GM21528 (cell line): ENCODE measurements at regions not wholly inside any gene's neighbourhood (a gene's known extent, or its start where the extent isn't known, plus 50 kb on each side); places are given as distances from the start of the nearest gene placed in this dataset.
A peak's percentile ranks its signal among the peaks of the same experiment; 100 is the strongest.

Source experiments
- ATAC-seq: cut with Tn5 transposase; IDR thresholded peaks from one replicate; pipeline ENCODE4 v1.9.1; 2021; ENCODE audit warnings: mild to moderate bottlenecking, moderate library complexity; ENCODE audit not compliant: unreplicated experiment, low FRiP score

DNA sequence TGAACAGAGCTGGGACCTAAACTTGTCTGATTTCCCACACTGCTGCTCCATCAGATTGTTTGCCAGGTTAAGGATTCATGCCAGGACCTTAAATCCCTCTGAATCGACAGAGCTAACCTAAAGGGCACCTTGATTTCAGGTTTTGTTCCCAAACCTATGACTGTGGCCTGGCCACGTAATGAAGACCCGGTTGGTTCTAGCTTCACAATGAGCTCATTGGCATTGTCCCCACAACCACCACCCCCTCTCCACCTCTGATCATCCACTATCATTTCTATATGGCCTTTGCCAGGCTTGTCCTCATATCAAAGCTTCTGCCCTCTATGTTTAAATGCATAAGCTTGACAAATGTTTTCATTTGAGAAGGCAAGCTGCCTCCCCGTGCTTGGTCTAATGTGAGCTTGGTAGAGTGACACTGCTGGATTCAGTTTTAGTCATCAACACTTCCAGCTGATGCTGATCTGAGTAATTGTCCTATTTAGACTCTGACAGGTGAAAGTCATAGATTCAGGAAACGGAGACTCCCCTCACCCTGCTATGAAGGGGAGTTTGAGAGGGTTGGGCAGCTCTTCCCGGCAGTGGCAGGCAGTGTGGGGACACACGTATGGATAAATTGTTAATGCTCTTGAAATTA lies 407.1 kb upstream of the CFAP20DC start:
- peak; percentile 90 for ATAC-seq

DNA sequence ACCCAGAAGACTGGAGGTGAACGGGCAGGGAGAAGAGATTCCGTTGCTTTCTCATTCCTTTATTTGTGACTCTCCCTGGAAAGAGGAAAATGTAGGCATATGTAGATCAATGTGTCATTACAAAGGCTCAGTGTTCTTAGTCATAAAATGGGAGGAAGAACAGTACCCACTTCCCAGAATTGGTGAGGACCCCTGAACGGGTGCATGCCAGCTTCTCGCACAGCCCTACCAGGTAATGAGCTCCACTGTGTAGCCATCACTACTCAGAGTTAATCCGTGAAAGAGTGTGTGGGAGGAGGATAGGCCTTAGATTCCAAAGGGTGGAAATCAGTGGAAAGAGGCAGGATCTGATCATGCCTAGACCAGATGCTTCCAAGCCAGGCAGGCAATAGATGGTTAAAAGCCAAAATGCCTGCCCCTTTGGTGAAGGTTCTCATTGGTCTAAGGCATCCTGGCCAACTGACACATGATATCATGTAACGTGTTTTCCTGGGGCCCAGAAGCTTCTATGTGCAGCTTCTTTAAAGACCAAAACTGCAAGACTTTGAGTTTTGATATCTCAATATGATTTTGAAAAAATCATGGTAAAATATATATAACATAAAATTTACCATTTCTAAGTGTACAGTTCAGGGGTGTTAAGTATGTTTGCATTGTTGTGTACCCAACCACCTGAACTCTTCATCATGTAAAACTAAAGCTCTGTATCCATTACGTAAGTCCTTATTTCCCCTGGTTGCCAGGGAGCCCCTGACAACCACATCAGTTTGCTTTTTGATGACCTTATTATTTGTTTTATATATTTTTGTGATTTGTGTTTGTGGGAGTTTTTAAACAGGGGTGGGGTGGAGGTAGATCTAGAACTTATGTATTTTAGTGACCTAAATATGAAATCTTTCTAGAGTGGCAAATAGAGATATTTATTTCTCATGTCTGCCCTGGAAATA lies 402.2 kb upstream of the CFAP20DC start:
- ATAC-seq, result no peak

DNA sequence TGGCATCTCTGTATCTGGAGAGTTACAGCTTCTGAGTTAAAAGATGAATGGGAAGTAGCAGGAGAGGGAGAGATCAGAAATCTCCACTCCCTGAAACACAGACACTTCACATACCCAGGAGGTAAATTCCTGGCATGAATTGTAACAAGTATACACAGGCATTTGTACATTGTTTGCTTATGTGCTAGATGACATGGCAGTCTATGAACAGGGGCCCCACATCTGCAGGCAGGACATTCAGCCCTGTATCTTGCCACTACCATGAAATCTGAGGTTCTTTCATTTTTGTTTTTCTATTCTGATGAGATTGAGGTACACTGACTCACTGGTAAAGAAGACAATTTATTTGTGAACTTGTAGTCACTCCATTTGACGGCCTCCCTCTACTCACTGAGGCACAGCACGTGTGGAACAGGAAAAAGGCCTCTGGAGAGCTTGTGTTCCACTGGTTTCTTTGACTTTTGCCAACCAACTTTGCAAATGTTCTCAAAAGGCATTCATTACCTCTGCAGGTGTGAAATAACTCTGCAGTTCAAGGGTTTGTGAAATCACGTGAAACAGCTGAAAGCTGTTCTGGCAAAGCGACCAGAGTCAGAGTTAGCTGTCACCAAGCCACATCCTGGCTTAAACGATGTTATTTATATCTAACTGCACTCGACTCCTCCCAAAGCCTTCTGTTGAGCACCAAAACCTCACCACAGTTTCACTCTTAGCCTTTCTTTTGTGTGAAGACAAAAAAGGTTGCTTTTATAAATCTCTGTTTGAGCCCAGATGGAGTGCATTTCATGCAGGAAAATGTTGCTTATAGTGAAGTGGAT lies 401.3 kb upstream of the CFAP20DC start:
- peak; percentile 95 for ATAC-seq

DNA sequence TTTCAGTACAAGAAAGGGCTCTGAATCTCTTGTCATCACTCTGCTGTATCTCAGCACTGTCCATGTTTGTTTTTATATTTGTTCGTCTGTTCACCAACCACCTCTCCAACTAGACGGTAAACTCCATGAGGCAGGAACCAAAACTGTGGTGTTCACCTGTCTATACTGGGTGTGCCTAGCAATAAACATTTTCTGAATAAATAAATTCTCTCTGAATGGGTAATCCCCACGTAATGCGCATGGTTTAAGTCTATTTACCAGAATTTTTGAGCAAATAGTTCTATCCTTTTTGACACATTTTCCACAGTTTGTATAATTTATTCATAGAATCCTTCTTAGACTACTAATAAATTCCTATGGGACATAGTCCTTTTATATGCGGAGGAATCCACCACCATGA lies 400.6 kb upstream of the CFAP20DC start:
- no peak for ATAC-seq

DNA sequence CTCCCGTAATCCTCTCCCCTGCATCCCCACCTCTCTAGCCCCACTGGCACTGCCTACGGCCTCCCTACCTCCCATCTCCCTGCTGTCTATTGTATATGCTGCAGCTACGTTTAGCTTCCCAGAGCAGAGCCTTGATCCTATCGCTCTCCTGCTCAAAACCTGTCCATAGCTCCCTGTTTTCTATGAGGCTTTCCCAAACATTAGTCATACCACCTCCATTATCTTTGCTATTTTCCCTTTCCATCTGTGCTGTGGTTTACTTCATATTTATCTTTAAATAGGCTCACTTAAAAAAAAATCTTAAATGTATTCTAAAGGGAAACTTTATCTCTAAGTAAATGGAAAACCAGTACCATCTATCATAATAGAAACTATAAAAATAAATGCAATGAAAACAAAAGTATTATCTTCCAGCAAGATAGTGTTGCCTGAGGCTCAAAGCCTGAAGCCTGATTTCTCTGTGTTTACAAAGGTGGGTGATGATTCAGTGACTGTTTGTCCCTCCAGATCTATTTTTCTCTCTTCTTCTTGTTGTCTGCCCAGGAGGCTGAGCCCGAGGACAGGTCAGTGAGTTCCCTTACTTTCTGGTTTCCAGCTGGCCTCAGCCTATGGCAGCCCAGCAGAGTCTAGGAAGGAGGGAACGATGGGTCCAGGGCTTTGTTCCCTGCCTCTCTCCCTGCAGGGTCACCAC lies 397.1 kb upstream of the CFAP20DC start:
- no peak for ATAC-seq

DNA sequence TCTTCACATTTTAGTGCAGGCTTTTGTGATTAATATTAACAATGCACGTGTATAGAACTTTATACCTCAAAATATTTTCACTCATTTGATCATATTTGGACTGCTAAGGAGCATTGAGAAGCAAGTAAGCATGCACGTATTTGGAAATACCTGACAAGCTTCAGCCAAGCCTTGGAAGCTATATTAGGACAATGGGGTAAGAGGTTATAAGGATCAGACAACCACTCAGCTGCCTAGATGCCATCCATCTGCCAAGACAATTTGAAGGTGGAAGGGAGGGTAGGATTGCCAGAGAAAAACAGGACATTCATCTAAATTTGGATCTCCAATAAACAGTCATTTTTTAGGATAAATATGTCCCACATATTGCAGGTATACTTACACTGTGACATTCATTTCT lies 394.9 kb upstream of the CFAP20DC start:
- ATAC-seq, result no peak

DNA sequence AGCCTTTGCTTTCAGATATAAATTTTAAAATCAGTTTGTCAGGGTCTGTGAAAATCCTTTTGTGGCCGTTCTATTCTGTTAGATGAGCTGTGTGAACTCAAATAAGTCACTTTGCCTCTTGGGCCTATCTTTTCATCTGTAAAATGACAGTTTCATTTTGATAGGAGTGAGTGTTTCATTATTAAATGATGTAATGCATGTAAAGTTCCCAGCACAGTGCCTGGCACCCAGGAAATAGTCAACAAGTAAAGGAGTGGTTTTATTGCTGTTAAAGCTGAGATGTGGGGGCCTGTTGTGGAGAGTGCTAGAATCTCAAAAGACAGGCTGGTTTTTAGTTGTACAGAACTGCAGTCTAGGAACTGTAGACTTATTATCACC lies 394.5 kb upstream of the CFAP20DC start:
- ATAC-seq, result no peak

DNA sequence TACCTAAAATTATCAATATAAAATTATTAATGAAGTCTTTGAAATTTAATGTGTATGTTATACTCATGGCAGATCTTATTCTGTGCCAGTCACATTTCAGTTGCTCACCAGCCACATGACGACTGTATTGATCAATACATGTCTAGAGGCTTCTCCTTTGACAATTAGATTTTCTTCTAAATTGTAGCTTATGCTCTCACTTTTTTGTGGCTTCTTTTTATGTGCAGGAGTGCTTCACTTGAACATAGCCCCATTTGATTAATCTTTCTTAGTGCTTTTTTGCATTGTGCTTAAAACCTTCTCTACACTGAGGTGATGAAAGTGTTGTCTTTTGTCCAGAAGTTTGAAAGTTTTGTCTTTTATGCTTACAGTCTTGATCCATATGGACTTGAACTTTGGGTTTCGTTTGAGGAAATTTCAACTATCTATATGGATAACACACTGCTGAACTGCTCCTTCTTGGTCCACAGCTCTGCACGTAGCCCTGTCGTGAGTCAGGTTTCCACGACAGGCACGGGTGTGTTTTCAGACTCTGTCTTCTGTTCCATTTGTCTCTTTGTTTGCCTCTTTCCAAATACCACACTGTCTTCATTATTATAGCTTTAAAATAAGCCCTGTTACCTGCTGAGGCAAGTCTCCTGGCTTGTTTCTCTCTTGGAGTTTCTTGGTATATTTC lies 393.9 kb upstream of the CFAP20DC start:
- ATAC-seq, result no peak

DNA sequence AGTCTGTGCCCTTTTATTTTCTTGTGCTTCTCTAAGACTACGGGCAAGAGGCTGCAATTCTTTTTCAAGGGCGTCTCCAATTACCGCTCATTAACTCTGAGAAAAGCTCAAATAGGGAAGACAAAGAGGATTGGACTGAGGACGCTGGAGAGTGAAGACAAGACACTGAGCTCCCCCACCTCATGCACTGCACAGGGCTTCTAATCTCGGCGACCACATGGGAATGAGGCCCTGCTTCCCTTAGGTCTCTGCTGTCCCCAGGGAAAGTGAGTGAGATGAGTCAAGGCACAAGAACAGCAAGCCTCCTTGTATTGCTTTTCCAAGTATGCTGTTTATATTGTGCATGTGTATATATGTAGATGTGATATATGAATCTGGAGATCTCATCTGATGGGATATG lies 392.2 kb upstream of the CFAP20DC start:
- ATAC-seq, result no peak

DNA sequence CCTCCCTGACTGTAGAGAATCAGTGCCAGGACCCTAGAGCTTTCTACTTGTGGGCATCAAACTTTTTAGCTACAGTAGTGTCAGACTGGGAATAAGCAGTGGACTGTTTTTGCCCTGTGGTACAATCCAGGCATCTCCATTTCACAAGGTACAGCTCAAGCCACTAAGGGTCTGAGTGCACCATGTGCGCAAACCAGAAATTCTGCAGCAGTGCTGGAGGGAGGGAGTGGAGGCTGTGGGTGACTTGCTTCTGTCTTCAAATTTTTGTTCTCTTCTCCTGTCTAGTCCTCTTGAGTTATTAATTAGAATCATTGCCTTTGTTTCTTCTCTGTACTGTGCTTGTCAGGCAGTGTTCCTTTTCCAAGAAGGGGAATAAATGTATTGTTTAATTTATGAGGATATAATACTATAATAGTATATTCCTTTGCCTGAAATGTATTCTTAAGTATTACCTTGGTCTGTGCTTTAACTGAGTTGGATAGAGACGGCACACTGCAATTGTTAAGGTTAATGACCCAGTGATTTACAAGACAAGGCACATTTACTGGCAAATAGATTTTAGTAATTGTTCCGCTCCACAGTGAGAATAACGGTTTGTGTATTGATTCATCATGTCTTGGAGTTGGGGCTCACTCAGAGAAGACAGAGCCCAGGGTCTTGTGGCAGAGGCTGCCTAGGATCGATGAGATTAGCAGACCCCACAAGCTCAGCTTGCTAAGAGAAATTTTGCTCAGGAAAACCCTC lies 390.6 kb upstream of the CFAP20DC start:
- ATAC-seq, result no peak

DNA sequence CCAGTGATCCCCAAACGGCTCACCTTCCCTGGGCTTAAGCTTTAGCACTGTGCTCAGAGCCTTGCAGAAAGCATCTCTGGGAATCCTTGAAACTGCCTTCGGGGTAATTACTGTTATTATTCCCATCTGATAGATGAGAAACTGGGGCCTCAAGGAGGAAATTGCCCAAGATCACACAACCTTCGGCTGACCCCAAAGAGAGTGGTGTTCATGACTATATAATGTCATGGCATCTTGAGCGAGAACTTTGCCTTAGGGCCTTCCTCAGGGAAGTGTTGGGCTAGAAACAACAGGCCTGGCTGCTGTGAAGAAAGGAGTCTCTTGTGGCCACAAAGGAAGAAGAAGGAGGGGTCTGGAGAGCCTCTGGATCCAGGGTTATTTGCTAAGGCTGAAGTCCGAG lies 388.7 kb upstream of the CFAP20DC start:
- ATAC-seq, result no peak

DNA sequence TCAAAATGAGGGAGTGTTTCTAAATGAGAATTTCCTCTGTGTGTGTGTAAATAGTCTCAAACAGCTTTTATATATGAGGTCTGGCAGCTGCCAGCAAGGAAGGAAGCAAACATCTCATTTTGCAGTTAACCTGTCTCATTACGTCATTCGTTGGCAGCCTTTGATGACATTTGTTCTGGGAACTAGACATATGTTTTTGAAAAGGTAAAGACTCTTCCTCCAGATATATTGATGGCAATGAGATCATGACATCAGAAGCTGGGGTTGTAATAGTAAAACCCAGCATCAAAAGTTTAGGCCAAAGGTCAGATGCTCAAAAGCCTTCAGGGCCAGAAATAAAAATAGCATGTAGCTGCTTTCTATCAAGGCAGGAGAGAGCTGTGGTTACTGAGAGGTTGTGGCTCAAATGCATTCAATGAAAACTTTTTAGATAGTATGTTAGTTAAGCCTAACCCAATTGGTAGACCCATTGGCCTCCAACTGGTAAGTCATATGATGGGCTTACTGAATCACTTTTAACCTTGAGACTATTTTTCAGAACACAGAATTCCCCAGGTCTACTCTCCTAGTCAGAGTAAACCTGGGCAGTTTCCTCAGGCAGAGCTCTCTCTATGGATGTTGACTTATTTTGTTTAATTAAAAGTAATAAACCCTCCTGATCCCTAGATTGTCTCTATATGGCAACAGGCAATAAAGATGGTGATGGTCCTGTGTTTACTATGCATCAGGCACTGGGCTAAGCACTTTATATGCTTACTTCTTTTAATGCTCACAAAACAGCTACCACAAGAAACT lies 386.5 kb upstream of the CFAP20DC start:
- ATAC-seq, result no peak

DNA sequence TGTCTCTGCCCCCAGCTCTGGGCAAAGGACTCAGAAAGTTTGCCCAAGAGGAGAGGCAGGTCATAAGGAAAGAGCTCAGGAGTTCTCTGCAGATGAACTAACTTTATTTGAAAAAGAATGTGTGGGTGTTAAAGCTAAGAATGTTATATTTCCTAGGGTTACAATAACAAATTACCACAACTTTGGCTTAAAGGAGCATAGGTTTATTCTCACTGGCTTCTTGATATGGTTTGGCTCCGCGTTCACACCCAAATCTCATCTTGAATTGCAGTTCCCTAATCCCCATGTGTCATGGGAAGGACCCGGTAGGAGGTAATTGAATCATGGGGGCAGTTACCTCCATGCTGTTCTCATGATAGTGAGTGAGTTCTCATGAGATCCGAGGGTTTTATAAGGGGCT lies 383.7 kb upstream of the CFAP20DC start:
- no peak for ATAC-seq

DNA sequence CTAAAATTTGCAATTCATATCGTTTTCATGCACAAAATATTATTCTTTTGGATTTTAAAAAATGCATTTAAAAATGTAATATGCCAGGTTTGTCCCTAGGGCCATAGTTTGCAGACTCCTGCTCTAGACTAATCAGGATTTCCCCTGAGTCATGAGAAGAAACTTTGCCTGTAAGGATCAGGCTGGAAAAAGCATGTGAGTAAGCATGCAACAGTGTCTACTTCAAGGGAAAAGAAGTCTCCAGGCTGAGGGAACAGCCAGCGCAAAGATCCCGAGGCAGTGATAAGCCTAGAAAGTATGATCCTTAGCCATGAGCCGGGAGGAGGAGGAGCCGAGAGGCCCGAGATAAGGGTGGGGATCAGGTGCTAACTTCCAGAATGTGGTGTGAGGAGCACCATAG lies 382.8 kb upstream of the CFAP20DC start:
- no peak for ATAC-seq

DNA sequence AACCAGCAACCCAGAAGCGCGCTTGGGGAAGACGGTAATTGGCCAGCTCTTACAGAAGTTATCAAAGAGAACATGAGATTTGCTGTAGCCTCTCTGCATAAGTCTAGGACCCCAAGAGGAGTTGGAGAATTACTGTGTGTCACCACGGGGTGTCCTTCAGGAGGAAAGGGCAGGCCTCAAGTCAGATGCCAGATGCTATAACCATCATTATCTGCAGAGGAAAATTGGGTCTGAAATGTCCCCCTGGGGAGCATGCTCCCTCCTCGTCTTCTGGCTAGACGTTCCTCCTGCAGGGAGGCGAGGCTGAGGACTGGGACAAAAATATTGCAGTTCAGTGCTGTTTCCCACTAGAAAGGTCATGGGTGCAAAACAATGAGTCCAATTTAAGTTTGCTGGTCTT lies 380.5 kb upstream of the CFAP20DC start:
- no peak for ATAC-seq

DNA sequence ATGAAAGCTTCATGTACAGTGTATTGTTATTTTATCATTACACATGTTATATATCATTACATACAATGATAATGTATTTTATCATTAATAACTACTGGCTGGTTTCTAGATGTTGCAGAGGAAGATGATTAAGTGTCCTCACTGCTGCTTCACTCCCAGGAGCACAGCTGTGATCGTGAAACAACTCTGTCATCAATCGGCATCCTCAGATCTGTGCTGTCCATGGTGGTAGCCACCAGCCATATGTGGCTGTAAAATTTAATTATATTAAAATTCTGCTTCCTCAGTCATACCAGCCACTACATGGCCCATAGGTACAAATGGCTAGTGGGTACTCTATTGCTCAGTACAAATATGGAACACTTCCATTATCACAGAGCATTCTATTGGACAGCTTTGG lies 379.4 kb upstream of the CFAP20DC start:
- ATAC-seq, result no peak

DNA sequence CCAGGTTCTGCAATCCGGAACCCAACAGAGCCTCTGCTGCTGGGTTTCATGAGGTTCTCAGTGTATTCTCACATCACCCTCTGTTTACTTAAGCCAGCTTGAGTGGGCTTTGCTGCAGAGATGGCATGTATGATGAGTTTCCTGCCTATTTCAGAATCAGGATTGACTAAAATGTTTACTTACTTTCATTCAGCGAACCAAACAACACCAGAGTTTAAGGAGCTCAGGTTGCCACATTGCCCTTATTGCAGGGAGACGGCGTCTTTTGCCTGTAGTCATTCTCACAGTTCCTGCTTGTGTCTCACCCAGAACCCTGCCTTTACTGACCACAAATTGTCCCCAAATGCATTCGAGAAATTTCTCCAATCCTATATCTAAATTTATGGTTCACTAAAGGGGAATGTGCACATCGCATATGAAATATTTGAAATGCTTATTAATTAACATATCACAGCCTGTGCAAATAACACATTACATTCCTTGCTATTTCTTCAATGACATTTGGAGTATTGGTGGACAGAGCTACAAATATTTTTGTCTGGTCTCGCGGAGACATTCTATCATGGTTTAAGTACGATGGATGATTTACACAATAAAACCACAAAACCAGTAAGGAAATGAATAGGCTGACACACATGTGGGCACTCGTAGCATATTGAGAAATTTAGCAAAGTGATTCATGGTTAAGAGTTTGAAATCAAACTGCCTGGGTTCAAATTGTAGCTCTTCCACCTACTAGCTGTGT lies 377.2 kb upstream of the CFAP20DC start:
- ATAC-seq, result no peak

DNA sequence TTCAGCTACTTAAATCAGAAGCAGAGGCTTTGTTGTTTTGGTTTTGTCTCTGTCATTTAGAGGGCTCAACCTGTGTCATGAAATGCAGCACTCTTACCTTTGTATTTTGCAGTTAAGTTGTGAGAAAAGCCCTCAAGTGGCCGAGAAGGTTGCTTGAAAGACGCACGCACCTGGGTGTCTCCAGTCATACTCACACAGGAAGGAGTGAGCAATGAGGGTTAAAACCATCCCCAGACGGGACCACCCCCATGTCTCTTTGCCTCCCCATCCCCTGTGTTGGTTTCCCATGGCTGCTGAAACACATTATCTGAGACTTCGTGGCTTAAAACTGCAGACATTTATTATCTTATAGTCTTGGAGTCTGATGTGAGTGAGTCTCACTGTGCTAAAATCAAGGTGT lies 376.1 kb upstream of the CFAP20DC start:
- no peak for ATAC-seq
